ENCODE measurements at regions not wholly inside any gene's neighbourhood (a gene's known extent, or its start where the extent isn't known, plus 50 kb on each side); places are given as distances from the start of the nearest gene placed in this dataset.
"Not testable (repeated sequence)": the region's sequence is repeated elsewhere in the genome, so short reads cannot be mapped to it uniquely, and the experiment has no call there.

GRCh38 chr11:45388472-45388871 lies 102.3 kb upstream of the SYT13 start:
- DNase-seq: no peak
- H2BK15ac ChIP-seq (ENCODE audit: low read depth, poor library complexity, severe bottlenecking): no peak overlapping the region
- H3K36me3 ChIP-seq (ENCODE audit: control insufficient read depth in 1 of 2, insufficient read depth in 2 of 2, low read depth in 1 of 2, low read length in 2 of 2): no peaks in the 10 kb centered on the region
- H3K4ac ChIP-seq (ENCODE audit: low read depth in 1 of 2, low read length in 2 of 2): no peak overlapping the region
- no peak overlapping the region for H2AFZ ChIP-seq (ENCODE audit: low read depth, low read length)
- no peak overlapping the region for H3K14ac ChIP-seq (ENCODE audit: low read length in 2 of 2)
- no peak overlapping the region for H2BK12ac ChIP-seq (ENCODE audit: low read length in 2 of 2)
- H3K27ac ChIP-seq (ENCODE audit: low read length, poor library complexity, severe bottlenecking): no peak overlapping the region
- no peak overlapping the region for H4K91ac ChIP-seq (ENCODE audit: low read length)
- no peak overlapping the region for H3K18ac ChIP-seq (ENCODE audit: low read depth in 1 of 2, low read length in 2 of 2)
- H3K27me3 ChIP-seq (ENCODE audit: control insufficient read depth in 1 of 2, insufficient read depth in 1 of 2, low read length in 2 of 2): peaks cover 0 to 89% of the 10 kb centered on the region in 2 experiments
- H3K79me1 ChIP-seq (replicated peaks; ENCODE audit: low read length, poor library complexity, severe bottlenecking): no peaks in the 10 kb centered on the region
- no peak overlapping the region for H2BK5ac ChIP-seq (ENCODE audit: low read depth, low read length, poor library complexity, severe bottlenecking)
- no peak overlapping the region for H3K23ac ChIP-seq (ENCODE audit: low read length in 2 of 2)
- H3K4me3 ChIP-seq (ENCODE audit: insufficient read depth in 1 of 2, low read depth in 1 of 2, low read length in 2 of 2): no peak overlapping the region
- H4K8ac ChIP-seq (ENCODE audit: low read length): no peak overlapping the region
- H2AK5ac ChIP-seq (ENCODE audit: low read length, severe bottlenecking): no peak overlapping the region
- no peak overlapping the region for H3K4me2 ChIP-seq (ENCODE audit: low read length, poor library complexity, severe bottlenecking)
- peaks cover 5% of the 10 kb centered on the region for H3K9me3 ChIP-seq (ENCODE audit: control insufficient read depth, low read length)
- 91% methylated on average over 1 of the region's 1 CpG for WGBS
- H3K4me1 ChIP-seq (ENCODE audit: control insufficient read depth, insufficient read depth, low read depth, low read length): peaks cover 16% of the 10 kb centered on the region
- H2BK120ac ChIP-seq (ENCODE audit: low read depth, low read length): no peak overlapping the region
- H3K9ac ChIP-seq (ENCODE audit: low read length): no peak overlapping the region

GRCh38 chr11:45387885-45388284 lies 101.7 kb upstream of the SYT13 start:
- H3K9ac ChIP-seq (ENCODE audit: low read length); H2BK12ac ChIP-seq (ENCODE audit: low read length in 2 of 2); H2BK120ac ChIP-seq (ENCODE audit: low read depth, low read length); H4K91ac ChIP-seq (ENCODE audit: low read length); H2AFZ ChIP-seq (ENCODE audit: low read depth, low read length); H3K27ac ChIP-seq (ENCODE audit: low read length, poor library complexity, severe bottlenecking); H3K36me3 ChIP-seq (ENCODE audit: control insufficient read depth in 1 of 2, insufficient read depth in 2 of 2, low read depth in 1 of 2, low read length in 2 of 2); H3K4me2 ChIP-seq (ENCODE audit: low read length, poor library complexity, severe bottlenecking); H3K23ac ChIP-seq (ENCODE audit: low read length in 2 of 2); H3K9me3 ChIP-seq (ENCODE audit: control insufficient read depth, low read length); H2BK5ac ChIP-seq (ENCODE audit: low read depth, low read length, poor library complexity, severe bottlenecking); H3K4ac ChIP-seq (ENCODE audit: low read depth in 1 of 2, low read length in 2 of 2); DNase-seq; H3K14ac ChIP-seq (ENCODE audit: low read length in 2 of 2); H3K18ac ChIP-seq (ENCODE audit: low read depth in 1 of 2, low read length in 2 of 2); H4K8ac ChIP-seq (ENCODE audit: low read length); H2AK5ac ChIP-seq (ENCODE audit: low read length, severe bottlenecking); H3K79me1 ChIP-seq (replicated peaks; ENCODE audit: low read length, poor library complexity, severe bottlenecking); H3K4me3 ChIP-seq (ENCODE audit: insufficient read depth in 1 of 2, low read depth in 1 of 2, low read length in 2 of 2); H2BK15ac ChIP-seq (ENCODE audit: low read depth, poor library complexity, severe bottlenecking): not testable (repeated sequence)
- peaks cover 21% of the 10 kb centered on the region for H3K4me1 ChIP-seq (ENCODE audit: control insufficient read depth, insufficient read depth, low read depth, low read length)
- H3K27me3 ChIP-seq (ENCODE audit: control insufficient read depth in 1 of 2, insufficient read depth in 1 of 2, low read length in 2 of 2): peaks cover 0 to 89% of the 10 kb centered on the region in 2 experiments
- WGBS: 68% methylated on average over 2 of the region's 2 CpGs

GRCh38 chr11:45386972-45387371 lies 100.8 kb upstream of the SYT13 start:
- H3K9ac ChIP-seq (ENCODE audit: low read length): no peak overlapping the region

GRCh38 chr11:45385844-45386243 lies 99.7 kb upstream of the SYT13 start:
- Histone ChIP-seq H2BK15ac (ENCODE audit: low read depth, poor library complexity, severe bottlenecking) (no peak overlapping the region), H2BK12ac (ENCODE audit: low read length in 2 of 2) (no peak overlapping the region), H3K9ac (ENCODE audit: low read length) (no peak overlapping the region), H3K27me3 (ENCODE audit: control insufficient read depth in 1 of 2, insufficient read depth in 1 of 2, low read length in 2 of 2) (peaks cover 0 to 85% of the 10 kb centered on the region in 2 experiments), H3K4ac (ENCODE audit: low read depth in 1 of 2, low read length in 2 of 2) (no peak overlapping the region), H3K36me3 (ENCODE audit: control insufficient read depth in 1 of 2, insufficient read depth in 2 of 2, low read depth in 1 of 2, low read length in 2 of 2) (no peaks in the 10 kb centered on the region), H3K18ac (ENCODE audit: low read depth in 1 of 2, low read length in 2 of 2) (no peak overlapping the region), H3K14ac (ENCODE audit: low read length in 2 of 2) (no peak overlapping the region), H4K8ac (ENCODE audit: low read length) (no peak overlapping the region), H4K91ac (ENCODE audit: low read length) (no peak overlapping the region), H3K4me2 (ENCODE audit: low read length, poor library complexity, severe bottlenecking) (no peak overlapping the region), H2BK5ac (ENCODE audit: low read depth, low read length, poor library complexity, severe bottlenecking) (no peak overlapping the region), H3K23ac (ENCODE audit: low read length in 2 of 2) (no peak overlapping the region), H3K4me1 (ENCODE audit: control insufficient read depth, insufficient read depth, low read depth, low read length) (peaks cover 15% of the 10 kb centered on the region), H3K27ac (ENCODE audit: low read length, poor library complexity, severe bottlenecking) (no peak overlapping the region), H2AK5ac (ENCODE audit: low read length, severe bottlenecking) (no peak overlapping the region), H3K79me1 (replicated peaks; ENCODE audit: low read length, poor library complexity, severe bottlenecking) (no peaks in the 10 kb centered on the region), H2AFZ (ENCODE audit: low read depth, low read length) (no peak overlapping the region), H2BK120ac (ENCODE audit: low read depth, low read length) (no peak overlapping the region), H3K4me3 (ENCODE audit: insufficient read depth in 1 of 2, low read depth in 1 of 2, low read length in 2 of 2) (no peak overlapping the region), H3K9me3 (ENCODE audit: control insufficient read depth, low read length) (peaks cover 5% of the 10 kb centered on the region)
- 87% methylated on average over 4 of the region's 5 CpGs for WGBS
- DNase-seq: no peak

More at GRCh38 chr11:45386972-45387371, 100.8 kb upstream of the SYT13 start:
- Histone ChIP-seq H3K27ac (ENCODE audit: low read length, poor library complexity, severe bottlenecking) (no peak overlapping the region), H2BK5ac (ENCODE audit: low read depth, low read length, poor library complexity, severe bottlenecking) (no peak overlapping the region), H2AK5ac (ENCODE audit: low read length, severe bottlenecking) (no peak overlapping the region), H2AFZ (ENCODE audit: low read depth, low read length) (no peak overlapping the region), H3K4me3 (ENCODE audit: insufficient read depth in 1 of 2, low read depth in 1 of 2, low read length in 2 of 2) (no peak overlapping the region), H3K14ac (ENCODE audit: low read length in 2 of 2) (no peak overlapping the region), H3K18ac (ENCODE audit: low read depth in 1 of 2, low read length in 2 of 2) (no peak overlapping the region), H3K27me3 (ENCODE audit: control insufficient read depth in 1 of 2, insufficient read depth in 1 of 2, low read length in 2 of 2) (peaks cover 0 to 88% of the 10 kb centered on the region in 2 experiments), H3K36me3 (ENCODE audit: control insufficient read depth in 1 of 2, insufficient read depth in 2 of 2, low read depth in 1 of 2, low read length in 2 of 2) (no peaks in the 10 kb centered on the region), H3K4me2 (ENCODE audit: low read length, poor library complexity, severe bottlenecking) (no peak overlapping the region), H2BK12ac (ENCODE audit: low read length in 2 of 2) (no peak overlapping the region), H4K8ac (ENCODE audit: low read length) (no peak overlapping the region), H3K23ac (ENCODE audit: low read length in 2 of 2) (no peak overlapping the region), H3K4ac (ENCODE audit: low read depth in 1 of 2, low read length in 2 of 2) (no peak overlapping the region), H3K4me1 (ENCODE audit: control insufficient read depth, insufficient read depth, low read depth, low read length) (peaks cover 23% of the 10 kb centered on the region), H2BK120ac (ENCODE audit: low read depth, low read length) (no peak overlapping the region), H3K9me3 (ENCODE audit: control insufficient read depth, low read length) (peaks cover 5% of the 10 kb centered on the region), H4K91ac (ENCODE audit: low read length) (no peak overlapping the region), H3K79me1 (replicated peaks; ENCODE audit: low read length, poor library complexity, severe bottlenecking) (no peaks in the 10 kb centered on the region), H2BK15ac (ENCODE audit: low read depth, poor library complexity, severe bottlenecking) (no peak overlapping the region)
- 89% methylated on average over 3 of the region's 3 CpGs for WGBS
- DNase-seq: no peak
